HG03571 (cell line): ENCODE measurements at regions not wholly inside any gene's neighbourhood (a gene's known extent, or its start where the extent isn't known, plus 50 kb on each side); places are given as distances from the start of the nearest gene placed in this dataset.

ENCODE experiments used
- ATAC-seq: cut with Tn5 transposase; IDR thresholded peaks from one replicate; pipeline ENCODE4 v1.9.1; 2021; ENCODE audit not compliant: unreplicated experiment

- no peak for ATAC-seq
Observed at GRCh38 chr11:128231845-128232410, 355.4 kb downstream of the ETS1 start.

- no peak for ATAC-seq
Observed at GRCh38 chr11:128227466-128227865, 359.9 kb downstream of the ETS1 start.

- no peak for ATAC-seq
Observed at GRCh38 chr11:128226106-128226716, 361.1 kb downstream of the ETS1 start.

GRCh38 chr11:128222245-128222884, 365.0 kb downstream of the ETS1 start:
- no peak for ATAC-seq

- ATAC-seq = no peak
Observed at GRCh38 chr11:128219731-128220120, 367.6 kb downstream of the ETS1 start.

GRCh38 chr11:128216198-128216597, 371.2 kb downstream of the ETS1 start:
- no peak for ATAC-seq

GRCh38 chr11:128215238-128215882, 372.0 kb downstream of the ETS1 start:
- no peak for ATAC-seq

GRCh38 chr11:128214263-128214662, 373.1 kb downstream of the ETS1 start:
- ATAC-seq = no peak

GRCh38 chr11:128213461-128213860, 373.9 kb downstream of the ETS1 start:
- ATAC-seq = no peak

GRCh38 chr11:128212324-128212723, 375.0 kb downstream of the ETS1 start:
- no peak for ATAC-seq

GRCh38 chr11:128210148-128210940, 377.0 kb downstream of the ETS1 start:
- no peak for ATAC-seq

GRCh38 chr11:128209138-128209435, 378.3 kb downstream of the ETS1 start:
- ATAC-seq = no peak

GRCh38 chr11:128208329-128209137, 378.8 kb downstream of the ETS1 start:
- no peak for ATAC-seq

- no peak for ATAC-seq
Observed at GRCh38 chr11:128207861-128208321, 379.5 kb downstream of the ETS1 start.

GRCh38 chr11:128206461-128206860, 380.9 kb downstream of the ETS1 start:
- ATAC-seq = no peak

- no peak for ATAC-seq
Observed at GRCh38 chr11:128205796-128206195, 381.6 kb downstream of the ETS1 start.

- ATAC-seq = no peak
Observed at GRCh38 chr11:128204898-128205297, 382.5 kb downstream of the ETS1 start.

GRCh38 chr11:128201801-128202200, 385.6 kb downstream of the ETS1 start:
- ATAC-seq = no peak

GRCh38 chr11:128201009-128201408, 386.3 kb downstream of the ETS1 start:
- ATAC-seq = no peak

GRCh38 chr11:128200467-128200866, 386.9 kb downstream of the ETS1 start:
- ATAC-seq = no peak
